OCI-M2 (cell line): ENCODE measurements at regions not wholly inside any gene's neighbourhood (a gene's known extent, or its start where the extent isn't known, plus 50 kb on each side); places are given as distances from the start of the nearest gene placed in this dataset.
"Not testable (repeated sequence)": the region's sequence is repeated elsewhere in the genome, so short reads cannot be mapped to it uniquely, and the experiment has no call there.

Source experiments
- DNase-seq: peaks from one replicate; lab custom pipeline; 2025; ENCODE audit not compliant: unreplicated experiment; lab: John Stamatoyannopoulos, UW

GRCh38 chr5:33205079-33205478, 235.7 kb upstream of the TARS1 start:
- DNase-seq: no peak

GRCh38 chr5:33205727-33206410, 234.9 kb upstream of the TARS1 start:
- no peak for DNase-seq

- DNase-seq: no peak
Measured at GRCh38 chr5:33206962-33207506, 233.7 kb upstream of the TARS1 start.

- DNase-seq: no peak
Measured at GRCh38 chr5:33209252-33209651, 231.5 kb upstream of the TARS1 start.

GRCh38 chr5:33210221-33210620, 230.5 kb upstream of the TARS1 start:
- DNase-seq: not testable (repeated sequence)

- no peak for DNase-seq
Measured at GRCh38 chr5:33210978-33211377, 229.8 kb upstream of the TARS1 start.

- DNase-seq: no peak
Measured at GRCh38 chr5:33212439-33212838, 228.3 kb upstream of the TARS1 start.

GRCh38 chr5:33212900-33213299, 227.9 kb upstream of the TARS1 start:
- peak; percentile 89 for DNase-seq

- DNase-seq: no peak
Measured at GRCh38 chr5:33223563-33224284, 217.0 kb upstream of the TARS1 start.

- DNase-seq: no peak
Measured at GRCh38 chr5:33224285-33224961, 216.3 kb upstream of the TARS1 start.

- DNase-seq: no peak
Measured at GRCh38 chr5:33227247-33227646, 213.5 kb upstream of the TARS1 start.

- no peak for DNase-seq
Measured at GRCh38 chr5:33227746-33228145, 213.0 kb upstream of the TARS1 start.

- DNase-seq: no peak
Measured at GRCh38 chr5:33228149-33228548, 212.6 kb upstream of the TARS1 start.

GRCh38 chr5:33229216-33229615, 211.5 kb upstream of the TARS1 start:
- DNase-seq: no peak

- DNase-seq: no peak
Measured at GRCh38 chr5:33230467-33231078, 210.2 kb upstream of the TARS1 start.

GRCh38 chr5:33231214-33231710, 209.5 kb upstream of the TARS1 start:
- no peak for DNase-seq

- no peak for DNase-seq
Measured at GRCh38 chr5:33231935-33232334, 208.8 kb upstream of the TARS1 start.

- DNase-seq: no peak
Measured at GRCh38 chr5:33232731-33233505, 207.8 kb upstream of the TARS1 start.

GRCh38 chr5:33235304-33235703, 205.5 kb upstream of the TARS1 start:
- no peak for DNase-seq

- no peak for DNase-seq
Measured at GRCh38 chr5:33235824-33236223, 204.9 kb upstream of the TARS1 start.
